Calu3 (cell line): ENCODE measurements at regions not wholly inside any gene's neighbourhood (a gene's known extent, or its start where the extent isn't known, plus 50 kb on each side); places are given as distances from the start of the nearest gene placed in this dataset.

ENCODE experiments used
- BruUV-seq: library from RNA; stranded (reverse); fragments of 400-500 nt; replicated peaks from 2 replicates; lab custom pipeline; 2021; lab: Mats Ljungman, UMichigan
- CTCF ChIA-PET: fragments of 300-600 bp; sonication (Branson Sonifier 250); formaldehyde crosslinking; loops from one replicate; lab custom pipeline; 2022; ENCODE audit warnings: antibody characterized with exemption; lab: Charles Lee
- DNase-seq: peaks from one replicate; pipeline ENCODE4 v3.0.0; 2022
- H3K27ac Mint-ChIP-seq: one replicate; pipeline ENCODE4 v1.8.0; 2022; ENCODE audit warnings: mixed read lengths; ENCODE audit not compliant: unreplicated experiment
- H3K27me3 Mint-ChIP-seq: one replicate; pipeline ENCODE4 v1.8.0; 2022; ENCODE audit warnings: mixed read lengths; ENCODE audit not compliant: unreplicated experiment
- H3K36me3 Mint-ChIP-seq: one replicate; pipeline ENCODE4 v1.8.0; 2022; ENCODE audit warnings: mild to moderate bottlenecking, moderate library complexity, mixed read lengths; ENCODE audit not compliant: insufficient read depth, unreplicated experiment
- H3K4me1 Mint-ChIP-seq: one replicate; pipeline ENCODE4 v1.8.0; 2022; ENCODE audit warnings: mild to moderate bottlenecking, low read depth, mixed read lengths; ENCODE audit not compliant: unreplicated experiment
- H3K4me3 Mint-ChIP-seq: one replicate; pipeline ENCODE4 v1.8.0; 2022; ENCODE audit warnings: mild to moderate bottlenecking, low read depth, moderate library complexity, mixed read lengths; ENCODE audit not compliant: unreplicated experiment
- H3K9me3 Mint-ChIP-seq: one replicate; pipeline ENCODE4 v1.8.0; 2022; ENCODE audit warnings: low read depth, mixed read lengths; ENCODE audit not compliant: unreplicated experiment
- intact Hi-C: fragments of 100-400 bp; cut with micrococcal nuclease; formaldehyde crosslinking; loops from one replicate; pipeline ENCODE4 v1.10.0; 2022; ENCODE audit not compliant: unreplicated experiment
- TF ChIP-seq, protein P1 (sequence below): fragments of 200-600 bp; IDR thresholded peaks from one replicate; pipeline ENCODE4 v1.8.0; 2022; ENCODE audit warnings: antibody characterized with exemption; ENCODE audit not compliant: unreplicated experiment

DNA sequence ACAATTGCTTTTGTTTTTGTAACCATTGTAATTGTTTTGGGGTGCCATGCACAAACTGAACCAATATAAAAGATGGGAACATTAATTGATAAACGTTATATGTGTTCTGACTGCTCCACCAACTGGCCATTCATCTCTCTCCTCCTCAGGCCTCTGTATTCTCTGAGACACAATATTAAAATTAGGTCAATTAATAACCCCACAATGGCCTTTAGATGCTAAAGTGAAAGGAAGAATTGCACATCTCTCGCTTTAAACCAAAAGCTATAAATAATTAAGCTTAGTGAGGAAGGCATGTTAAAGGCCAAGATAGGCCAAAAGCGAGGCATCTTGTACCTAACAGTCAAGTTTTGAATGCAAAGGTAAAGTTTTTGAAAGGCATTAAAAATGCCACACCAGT is 448.4 kb upstream of the ITGA1 start:
- intact Hi-C loops = no loop called here
- Mint-ChIP-seq H3K4me3 (no peak overlapping the region), H3K27ac (no peak overlapping the region), H3K27me3 (no peaks in the 10 kb centered on the region), H3K4me1 (peaks cover 9% of the 10 kb centered on the region), H3K9me3 (no peaks in the 10 kb centered on the region), H3K36me3 (no peaks in the 10 kb centered on the region)
- TF ChIP-seq, protein P1, sequence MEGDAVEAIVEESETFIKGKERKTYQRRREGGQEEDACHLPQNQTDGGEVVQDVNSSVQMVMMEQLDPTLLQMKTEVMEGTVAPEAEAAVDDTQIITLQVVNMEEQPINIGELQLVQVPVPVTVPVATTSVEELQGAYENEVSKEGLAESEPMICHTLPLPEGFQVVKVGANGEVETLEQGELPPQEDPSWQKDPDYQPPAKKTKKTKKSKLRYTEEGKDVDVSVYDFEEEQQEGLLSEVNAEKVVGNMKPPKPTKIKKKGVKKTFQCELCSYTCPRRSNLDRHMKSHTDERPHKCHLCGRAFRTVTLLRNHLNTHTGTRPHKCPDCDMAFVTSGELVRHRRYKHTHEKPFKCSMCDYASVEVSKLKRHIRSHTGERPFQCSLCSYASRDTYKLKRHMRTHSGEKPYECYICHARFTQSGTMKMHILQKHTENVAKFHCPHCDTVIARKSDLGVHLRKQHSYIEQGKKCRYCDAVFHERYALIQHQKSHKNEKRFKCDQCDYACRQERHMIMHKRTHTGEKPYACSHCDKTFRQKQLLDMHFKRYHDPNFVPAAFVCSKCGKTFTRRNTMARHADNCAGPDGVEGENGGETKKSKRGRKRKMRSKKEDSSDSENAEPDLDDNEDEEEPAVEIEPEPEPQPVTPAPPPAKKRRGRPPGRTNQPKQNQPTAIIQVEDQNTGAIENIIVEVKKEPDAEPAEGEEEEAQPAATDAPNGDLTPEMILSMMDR = no peak
- no TSS peak for BruUV-seq
- CTCF ChIA-PET = no interaction called here
- no peak for DNase-seq

DNA sequence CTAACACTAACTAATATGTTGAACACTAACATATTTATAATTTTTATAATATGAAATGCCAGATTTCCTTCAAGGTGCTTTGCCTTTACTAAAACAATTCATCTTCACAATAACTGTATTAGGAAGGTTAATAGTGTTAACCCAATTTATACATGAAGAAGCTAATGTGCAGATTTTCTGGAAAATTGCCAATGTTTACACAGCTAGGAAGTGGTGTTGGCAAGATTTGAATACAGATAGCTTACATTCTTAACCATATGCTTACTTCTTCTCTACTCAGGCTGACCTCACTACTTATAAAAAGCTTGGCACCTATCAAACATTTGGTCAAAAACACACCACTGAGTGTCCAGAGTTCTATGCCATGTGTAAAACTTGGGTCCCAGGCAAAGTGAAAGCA is 445.4 kb upstream of the ITGA1 start:
- CTCF ChIA-PET = interaction anchor here (1.4 kb wide), 1 partner anchor 12 kb away, joined by 3 read pairs; no protein-coding TSS in a partner anchor
- H3K36me3 Mint-ChIP-seq = no peaks in the 10 kb centered on the region
- H3K4me3 Mint-ChIP-seq = no peak overlapping the region
- TF ChIP-seq, protein P1 = no peak
- H3K4me1 Mint-ChIP-seq = peaks cover 9% of the 10 kb centered on the region
- intact Hi-C loops = no loop called here
- no peak for DNase-seq
- H3K9me3 Mint-ChIP-seq = no peaks in the 10 kb centered on the region
- BruUV-seq = no TSS peak
- H3K27ac Mint-ChIP-seq = no peak overlapping the region
- H3K27me3 Mint-ChIP-seq = no peaks in the 10 kb centered on the region

DNA sequence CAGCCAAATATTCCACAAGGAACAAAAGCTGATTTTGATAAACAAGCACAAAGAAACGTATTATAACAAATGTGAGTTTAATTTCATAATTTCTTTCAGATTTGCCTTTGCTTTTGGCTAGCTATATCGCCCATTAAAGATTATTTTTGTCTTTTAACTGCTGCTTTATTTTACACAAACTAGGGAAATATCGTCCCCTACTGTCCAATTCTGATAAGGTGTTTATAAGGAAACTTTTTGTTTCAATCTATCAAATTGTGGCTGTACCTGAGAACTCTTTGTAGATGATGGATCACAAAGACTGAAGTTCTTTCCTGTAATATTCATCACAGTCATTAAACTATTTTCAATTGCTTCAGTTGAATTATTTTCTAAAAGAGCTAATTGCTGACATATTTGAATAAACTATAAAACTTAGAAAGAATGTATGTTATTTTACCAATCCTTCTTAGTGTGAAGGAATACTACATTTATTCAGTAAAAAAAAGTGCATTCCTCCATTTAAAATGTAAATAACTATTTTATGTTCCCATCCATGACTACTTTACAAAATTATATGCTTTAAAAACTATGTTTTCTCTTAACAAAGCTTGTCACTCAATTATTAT is 431.3 kb upstream of the ITGA1 start:
- Mint-ChIP-seq H3K4me3 (no peak overlapping the region), H3K27ac (no peak overlapping the region), H3K4me1 (no peaks in the 10 kb centered on the region), H3K9me3 (no peaks in the 10 kb centered on the region), H3K27me3 (no peaks in the 10 kb centered on the region), H3K36me3 (no peaks in the 10 kb centered on the region)
- no peak for DNase-seq
- no TSS peak for BruUV-seq
- intact Hi-C loops = loop anchor here (1.0 to 5.0 kb wide), 3 partner anchors 349 to 1397 kb away; no protein-coding TSS in a partner anchor
- CTCF ChIA-PET = interaction anchor here (1.2 kb wide), 1 partner anchor 1393 kb away, joined by 3 read pairs; no protein-coding TSS in a partner anchor
- TF ChIP-seq, protein P1 = peak; percentile 59

DNA sequence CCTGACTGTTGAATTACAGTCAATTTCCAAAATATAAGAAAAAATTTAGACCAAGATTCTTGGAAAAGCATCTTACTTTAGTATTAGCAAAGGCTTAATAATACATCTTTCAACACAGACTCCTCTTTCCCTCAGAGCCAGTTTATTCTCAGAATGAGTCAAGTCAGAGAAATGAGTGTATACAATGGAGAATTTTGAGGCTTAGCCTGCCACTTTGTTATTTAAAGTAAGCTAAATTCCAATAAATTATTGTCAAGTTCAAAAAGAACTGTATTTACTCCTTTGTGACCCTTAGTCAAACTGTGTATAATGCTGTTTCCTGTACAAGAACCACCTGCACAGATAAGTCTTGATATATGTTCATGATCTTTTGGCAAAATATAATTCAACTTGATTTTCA is 428.5 kb upstream of the ITGA1 start:
- no peaks in the 10 kb centered on the region for H3K27me3 Mint-ChIP-seq
- no peak overlapping the region for H3K27ac Mint-ChIP-seq
- no peak for DNase-seq
- H3K36me3 Mint-ChIP-seq = no peaks in the 10 kb centered on the region
- no peaks in the 10 kb centered on the region for H3K4me1 Mint-ChIP-seq
- H3K9me3 Mint-ChIP-seq = no peaks in the 10 kb centered on the region
- TF ChIP-seq, protein P1 = no peak
- CTCF ChIA-PET = no interaction called here
- intact Hi-C loops = loop anchor here (5.0 kb wide), 1 partner anchor 352 kb away; no protein-coding TSS in a partner anchor
- no TSS peak for BruUV-seq
- no peak overlapping the region for H3K4me3 Mint-ChIP-seq
